HG03565 (cell line): ENCODE measurements at regions not wholly inside any gene's neighbourhood (a gene's known extent, or its start where the extent isn't known, plus 50 kb on each side); places are given as distances from the start of the nearest gene placed in this dataset.
"Not testable (repeated sequence)": the region's sequence is repeated elsewhere in the genome, so short reads cannot be mapped to it uniquely, and the experiment has no call there.

Experiments
- ATAC-seq: cut with Tn5 transposase; IDR thresholded peaks from one replicate; pipeline ENCODE4 v1.9.1; 2021; ENCODE audit warnings: mild to moderate bottlenecking, moderate library complexity; ENCODE audit not compliant: unreplicated experiment

DNA sequence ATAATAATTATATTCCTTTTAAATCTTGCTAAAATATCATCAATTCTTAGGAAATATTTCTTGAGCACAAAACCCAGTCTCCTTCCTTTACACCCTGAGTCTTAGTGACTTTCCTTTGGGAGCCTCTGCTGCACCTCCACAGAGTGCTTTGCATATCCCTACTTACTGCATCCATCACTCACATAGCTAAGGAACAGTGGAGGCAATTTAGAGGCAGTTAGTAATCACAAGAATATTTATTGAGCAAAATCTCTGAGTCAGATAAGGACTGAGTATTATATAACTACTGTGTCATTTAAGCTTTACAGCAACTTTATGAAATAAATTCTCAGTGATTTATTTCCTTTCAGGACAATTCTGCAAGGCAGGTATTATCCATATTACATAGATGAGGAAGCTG lies 327.7 kb downstream of the TMX3 start:
- ATAC-seq = no peak

GRCh38 chr18:68383979-68384378 lies 330.9 kb downstream of the TMX3 start:
- not testable (repeated sequence) for ATAC-seq

GRCh38 chr18:68376926-68377325 lies 338.0 kb downstream of the TMX3 start:
- no peak for ATAC-seq

DNA sequence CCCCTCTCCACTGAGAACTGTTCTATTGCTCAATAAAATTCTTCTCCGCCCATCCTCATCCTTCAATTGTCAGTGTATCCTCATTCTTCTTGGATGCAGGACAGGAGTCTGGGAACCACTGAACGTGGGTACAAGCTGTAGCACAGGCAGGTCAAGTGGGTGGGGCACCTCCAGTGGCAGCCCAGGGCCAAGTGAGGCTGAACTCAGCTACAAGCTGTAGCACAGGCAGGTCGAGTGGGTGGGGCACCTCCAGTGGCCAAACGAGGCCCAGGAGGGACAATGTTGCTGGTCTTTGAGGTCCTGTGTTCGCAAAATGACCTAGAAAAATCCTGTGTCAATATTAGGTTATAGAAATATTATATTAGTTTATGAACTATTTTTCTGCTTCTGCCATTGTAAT lies 352.0 kb downstream of the TMX3 start:
- no peak for ATAC-seq

DNA sequence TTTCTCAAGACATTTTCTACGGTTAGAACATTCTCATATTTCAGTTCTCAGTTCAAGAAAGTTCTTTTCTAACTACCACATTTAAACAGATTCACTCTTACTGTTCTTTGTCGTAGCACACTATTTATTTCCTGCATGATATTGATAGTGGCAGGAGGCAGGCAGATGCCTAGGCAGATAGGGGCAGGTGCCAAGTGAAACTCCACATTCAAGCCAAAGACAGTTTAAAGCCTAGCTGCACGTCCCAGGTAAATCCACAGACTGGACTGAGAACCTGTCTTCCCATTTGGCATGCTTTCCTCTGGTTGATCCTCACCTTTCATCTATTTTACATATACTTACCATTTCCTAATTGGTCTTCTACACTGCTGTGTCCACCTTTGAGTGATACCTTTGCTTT lies 359.3 kb downstream of the TMX3 start:
- no peak for ATAC-seq

- no peak for ATAC-seq
These were observed 360.7 kb downstream of the TMX3 start for GRCh38 chr18:68354176-68354575.

- ATAC-seq = no peak
These were observed 372.8 kb downstream of the TMX3 start for GRCh38 chr18:68342039-68342659.

- no peak for ATAC-seq
These were observed 374.3 kb downstream of the TMX3 start for GRCh38 chr18:68340606-68341005.

DNA sequence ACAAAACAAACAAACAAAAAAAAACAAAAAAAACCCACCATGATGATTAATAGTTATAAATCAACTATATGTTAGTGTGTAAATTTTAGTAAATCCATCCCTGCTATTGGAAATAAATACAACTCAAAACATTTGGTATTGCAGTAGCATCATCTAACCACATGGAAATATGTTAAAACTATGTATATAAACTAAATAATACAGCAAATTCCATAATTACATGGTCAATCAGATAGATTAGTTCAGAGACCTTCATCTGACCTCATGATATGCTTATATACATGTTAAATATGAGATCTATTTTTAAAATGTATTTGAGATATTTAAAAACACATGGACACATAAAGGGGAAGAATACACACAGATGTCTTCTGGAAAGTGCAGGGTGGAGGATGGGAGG lies 384.2 kb downstream of the TMX3 start:
- no peak for ATAC-seq

GRCh38 chr18:68323921-68324320 lies 391.0 kb downstream of the TMX3 start:
- ATAC-seq = no peak

DNA sequence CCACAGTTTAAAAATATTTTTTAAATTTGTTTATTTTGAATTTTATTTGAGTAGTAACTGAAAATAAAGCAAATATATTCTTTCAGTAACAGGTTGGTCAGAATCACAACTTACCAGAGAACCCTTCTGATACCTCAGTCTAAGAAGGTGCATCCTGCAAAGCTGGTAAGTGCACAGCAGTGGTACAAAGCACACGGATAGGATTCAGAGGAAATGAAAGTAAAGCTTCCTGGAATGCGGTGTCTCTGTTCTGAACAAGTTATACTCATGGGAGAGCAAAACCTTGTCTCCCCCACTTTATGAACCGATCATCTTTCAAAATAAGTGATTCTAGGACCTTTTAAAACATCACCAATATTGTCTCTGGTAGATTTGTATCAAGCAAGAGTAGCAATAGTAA lies 398.3 kb downstream of the TMX3 start:
- no peak for ATAC-seq

- ATAC-seq = no peak
These were observed 400.5 kb downstream of the TMX3 start for GRCh38 chr18:68314403-68314802.

- no peak for ATAC-seq
These were observed 413.5 kb downstream of the TMX3 start for GRCh38 chr18:68301441-68301840.

DNA sequence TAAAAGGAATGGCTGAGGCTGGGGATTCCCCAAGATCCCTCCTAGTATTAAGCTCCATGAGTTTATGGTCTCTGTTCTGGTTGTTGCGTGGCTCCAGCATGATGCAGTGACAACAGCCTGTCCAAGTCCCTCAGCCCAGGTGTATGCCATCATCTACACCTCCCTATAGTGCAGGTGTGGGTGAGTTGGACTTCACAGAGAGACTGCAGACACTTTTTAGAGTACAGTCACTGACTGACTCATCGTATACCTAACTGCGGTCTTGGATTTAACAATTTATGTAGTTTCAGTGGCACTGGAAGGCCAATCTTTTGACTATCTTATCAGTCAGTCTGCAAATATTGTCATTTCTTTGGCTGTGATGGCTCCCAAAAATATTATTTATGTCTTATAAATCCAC lies 415.0 kb downstream of the TMX3 start:
- no peak for ATAC-seq

DNA sequence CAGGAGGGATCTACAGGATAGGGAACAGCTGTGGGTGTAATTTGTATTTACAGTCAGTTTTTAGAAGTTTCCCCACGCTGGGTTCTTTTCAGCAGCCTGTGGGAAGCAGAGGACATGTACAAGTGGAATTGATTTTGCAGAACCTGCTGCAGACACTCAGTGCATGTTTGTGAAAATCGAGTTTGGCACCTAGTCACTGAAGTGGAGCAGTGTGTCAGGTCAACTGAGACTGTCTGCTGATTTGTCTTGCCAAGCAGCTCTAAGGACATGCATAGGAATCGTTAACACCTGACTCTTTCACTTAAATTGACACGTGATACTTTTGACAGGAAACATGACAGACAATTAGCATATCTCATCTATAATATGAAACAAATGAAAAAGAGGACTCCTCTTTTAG lies 416.6 kb downstream of the TMX3 start:
- ATAC-seq = no peak

DNA sequence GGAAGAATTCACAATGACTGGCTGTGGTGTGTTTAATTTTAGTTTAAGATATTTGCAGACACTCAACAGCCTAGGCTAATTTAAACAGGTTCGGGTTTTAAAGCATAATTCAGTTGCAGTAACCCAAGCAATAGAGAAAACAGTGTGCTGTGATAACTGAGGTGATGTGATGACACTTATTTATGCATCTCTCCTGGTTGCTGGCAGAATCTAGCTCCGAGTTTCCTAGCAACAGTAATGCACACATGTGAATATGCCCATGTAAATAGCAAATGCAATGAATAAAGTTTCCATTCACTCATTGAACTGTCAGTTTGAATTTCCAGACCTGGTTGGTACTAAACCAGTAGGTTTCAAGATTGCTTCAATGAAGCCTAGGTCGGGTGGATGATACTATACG lies 426.5 kb downstream of the TMX3 start:
- no peak for ATAC-seq

- no peak for ATAC-seq
These were observed 430.6 kb downstream of the TMX3 start for GRCh38 chr18:68284236-68284780.

DNA sequence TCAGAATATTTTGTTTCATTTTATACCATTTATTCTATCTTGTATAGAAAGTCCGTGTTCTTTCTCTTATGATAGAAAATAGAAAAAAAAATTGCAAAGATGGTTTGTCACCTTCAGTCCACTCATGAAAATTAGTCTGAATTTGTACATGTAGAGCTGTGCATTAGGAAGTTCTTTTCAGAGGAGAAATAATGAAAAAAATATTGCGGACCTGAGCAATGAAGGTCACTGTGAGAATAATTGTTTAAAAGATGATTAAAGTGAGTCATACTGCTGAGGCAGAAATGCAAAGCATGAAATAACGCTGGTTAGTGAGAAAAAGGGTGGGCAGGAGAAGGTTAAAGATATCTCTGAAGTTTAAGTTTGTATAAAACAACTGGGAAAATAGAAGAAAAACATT lies 431.1 kb downstream of the TMX3 start:
- ATAC-seq = no peak

DNA sequence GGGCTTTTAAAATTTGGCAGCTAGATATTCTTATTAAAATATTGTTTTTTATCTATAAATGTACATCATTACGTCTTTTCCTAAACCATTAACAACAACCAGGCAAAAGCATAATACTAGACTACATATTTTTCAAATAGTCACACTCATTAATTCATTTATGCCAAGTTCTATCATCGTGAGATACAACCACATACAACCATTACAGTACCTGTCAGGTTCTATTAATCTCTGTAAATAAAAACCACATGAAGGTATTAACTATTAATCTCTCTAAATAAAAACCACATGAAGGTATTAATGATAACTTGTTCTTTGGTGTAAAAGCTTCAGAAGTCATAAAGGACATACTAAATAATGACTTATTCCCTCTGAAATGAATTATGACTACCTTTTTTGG lies 432.7 kb downstream of the TMX3 start:
- ATAC-seq = no peak

GRCh38 chr18:68275616-68276015 lies 439.3 kb downstream of the TMX3 start:
- no peak for ATAC-seq

GRCh38 chr18:68270017-68270416 lies 444.9 kb downstream of the TMX3 start:
- ATAC-seq = no peak

DNA sequence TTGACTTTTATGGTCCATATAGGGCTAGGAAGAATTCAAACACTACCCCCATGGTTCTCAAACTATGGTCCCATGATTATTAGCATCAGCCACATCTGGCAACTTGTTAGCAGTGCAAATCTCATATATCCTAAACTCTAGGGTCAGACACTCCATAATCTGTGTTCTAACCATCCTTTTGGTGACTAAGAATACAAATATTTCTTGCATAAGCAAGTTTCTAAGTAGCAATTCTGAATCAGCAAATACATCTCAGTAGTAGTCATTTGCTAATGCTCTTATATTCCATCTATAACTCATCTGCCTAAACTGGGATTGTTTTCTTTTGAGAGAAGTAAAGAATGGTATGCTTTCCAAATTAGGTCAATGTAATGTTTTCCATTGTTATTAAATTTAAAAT lies 447.3 kb downstream of the TMX3 start:
- no peak for ATAC-seq

- no peak for ATAC-seq
These were observed 451.4 kb downstream of the TMX3 start for GRCh38 chr18:68263481-68263880.
